HepG2 (cell line): ENCODE measurements at regions not wholly inside any gene's neighbourhood (a gene's known extent, or its start where the extent isn't known, plus 50 kb on each side); places are given as distances from the start of the nearest gene placed in this dataset.

Experiments used
- BORCS8-MEF2B ChIP-seq: sonication (generic); formaldehyde crosslinking; IDR thresholded peaks from 2 replicates; pipeline ENCODE4 v1.8.0; 2022; ENCODE audit warnings: mild to moderate bottlenecking, missing genetic modification reagents
- EP300 ChIP-seq, 3 experiments: sonication (generic) in 1 of 3; formaldehyde crosslinking in 1 of 3; IDR thresholded peaks; 2 replicates each; pipeline versions ENCODE4 v1.5.1 to v1.6.1; 2011 to 2020; ENCODE audit warnings: low read depth in 2 of 3, low read length in 2 of 3, borderline replicate concordance in 1 of 3, improper control_type of control experiment in 1 of 3, mild to moderate bottlenecking in 1 of 3, missing genetic modification reagents in 1 of 3, moderate library complexity in 1 of 3
- MXI1 ChIP-seq: IDR thresholded peaks from 3 replicates; pipeline ENCODE4 v1.6.1; 2012; ENCODE audit warnings: low read depth, low read length, inconsistent platforms, borderline replicate concordance
- NR2F6 ChIP-seq, 2 experiments: IDR thresholded peaks; 2 replicates each; pipeline ENCODE4 v1.6.1; 2016; ENCODE audit warnings: antibody characterized with exemption in 1 of 2, mild to moderate bottlenecking in 1 of 2
- PITX1 ChIP-seq: sonication (generic); formaldehyde crosslinking; IDR thresholded peaks from 2 replicates; pipeline ENCODE4 v1.5.1; 2020; ENCODE audit warnings: mild to moderate bottlenecking, missing genetic modification reagents
- PPARG ChIP-seq: conservative IDR thresholded peaks from 2 replicates; pipeline ENCODE4 v1.6.1; 2016; ENCODE audit warnings: missing biosample characterization, missing genetic modification reagents
- SOX13 ChIP-seq, 3 experiments: fragments of 450-650 bp in 1 of 3; sonication (generic) in 1 of 3; formaldehyde crosslinking in 1 of 3; IDR thresholded peaks in 2 of 3; conservative IDR thresholded peaks in 1 of 3; 2 replicates each; pipeline versions ENCODE4 v1.5.0 to v1.6.1; 2016 to 2020; ENCODE audit warnings: antibody characterized with exemption in 1 of 3, mild to moderate bottlenecking in 1 of 3, missing compliant biosample characterization in 1 of 3, missing genetic modification reagents in 1 of 3, moderate library complexity in 1 of 3
- TCF12 ChIP-seq, 2 experiments: fragments of 450-650 bp in 1 of 2; sonication (generic) in 1 of 2; formaldehyde crosslinking in 1 of 2; IDR thresholded peaks; 2 replicates each; pipeline versions ENCODE4 v1.6.1 to v1.8.0; 2017 to 2022; ENCODE audit warnings: antibody characterized with exemption in 1 of 2, mild to moderate bottlenecking in 1 of 2, missing genetic modification reagents in 1 of 2, moderate library complexity in 1 of 2
- TEAD3 ChIP-seq: optimal IDR thresholded peaks from 2 replicates; pipeline ENCODE3; 2016; ENCODE audit warnings: borderline replicate concordance
- TGIF2 ChIP-seq: IDR thresholded peaks from 2 replicates; pipeline ENCODE4 v1.6.1; 2016; ENCODE audit warnings: control low read depth, missing compliant biosample characterization
- ZFP36L1 ChIP-seq: sonication (generic); formaldehyde crosslinking; IDR thresholded peaks from 2 replicates; pipeline ENCODE4 v1.8.0; 2022; ENCODE audit warnings: mild to moderate bottlenecking, missing genetic modification reagents, moderate library complexity
- ZNF263 ChIP-seq: sonication (generic); formaldehyde crosslinking; IDR thresholded peaks from 2 replicates; pipeline ENCODE4 v1.4.0; 2020; ENCODE audit warnings: missing genetic modification reagents
- ZNF546 ChIP-seq: sonication (generic); formaldehyde crosslinking; conservative IDR thresholded peaks from 2 replicates; pipeline ENCODE4 v1.8.1; 2023; ENCODE audit warnings: mild to moderate bottlenecking, missing genetic modification reagents
- ZNF746 ChIP-seq: sonication (generic); formaldehyde crosslinking; IDR thresholded peaks from 2 replicates; pipeline ENCODE4 v1.8.0; 2022; ENCODE audit warnings: mild to moderate bottlenecking, missing genetic modification reagents
- ZNF768 ChIP-seq: sonication (generic); formaldehyde crosslinking; IDR thresholded peaks from 2 replicates; pipeline ENCODE4 v1.4.0; 2020; ENCODE audit warnings: missing genetic modification reagents
- TF ChIP-seq, protein P1 (sequence below): sonication (generic); formaldehyde crosslinking; IDR thresholded peaks from 2 replicates; pipeline ENCODE4 v1.5.1; 2020; ENCODE audit warnings: mild to moderate bottlenecking, moderate library complexity, missing genetic modification reagents
- TF ChIP-seq, protein P2 (sequence below): sonication (generic); formaldehyde crosslinking; IDR thresholded peaks from 2 replicates; pipeline ENCODE4 v1.4.0; 2020; ENCODE audit warnings: mild to moderate bottlenecking, missing genetic modification reagents

- TF ChIP-seq EP300 (IDR thresholded peaks at IDR 0.05; ENCODE audit: low read depth in 2 of 2, low read length in 2 of 2) (peak in 1 of 2 experiments; percentile 38; a peak in 1 of 4 replicates), EP300 (CRISPR knock-in tag; IDR thresholded peaks at IDR 0.05; ENCODE audit: borderline replicate concordance) (no peak), NR2F6 (IDR thresholded peaks at IDR 0.05) (no peak), NR2F6 (CRISPR knock-in tag; IDR thresholded peaks at IDR 0.05) (peak; percentile 31; the same call in 1 of the 2 replicates), TGIF2 (CRISPR knock-in tag) (0 out of 2 replicates have a peak, but pooled peaks have one; percentile 6), ZNF746 (CRISPR knock-in tag) (0 out of 2 replicates have a peak, but pooled peaks have one; percentile 31), MXI1 (no peak), ZNF546 (CRISPR knock-in tag) (no peak), ZNF768 (CRISPR knock-in tag) (peak; percentile 72; the same call in 1 of the 2 replicates), ZFP36L1 (CRISPR knock-in tag) (no peak), TEAD3 (CRISPR knock-in tag) (peak; percentile 78), SOX13 (IDR thresholded peaks at IDR 0.05) (no peak), SOX13 (CRISPR knock-in tag; conservative IDR thresholded peaks at IDR 0.05 in 1 of 2, IDR thresholded peaks at IDR 0.05 in 1 of 2) (peak in 1 of 2 experiments; percentile 52; a peak in 2 of 4 replicates), BORCS8-MEF2B (CRISPR knock-in tag) (0 out of 2 replicates have a peak, but pooled peaks have one; percentile 46), TCF12 (IDR thresholded peaks at IDR 0.05) (no peak), TCF12 (CRISPR knock-in tag; IDR thresholded peaks at IDR 0.05) (no peak), PPARG (CRISPR knock-in tag) (no peak), ZNF263 (peak; percentile 99), PITX1 (CRISPR knock-in tag) (peak; percentile 47; the same call in 1 of the 2 replicates)
- TF ChIP-seq, protein P1, sequence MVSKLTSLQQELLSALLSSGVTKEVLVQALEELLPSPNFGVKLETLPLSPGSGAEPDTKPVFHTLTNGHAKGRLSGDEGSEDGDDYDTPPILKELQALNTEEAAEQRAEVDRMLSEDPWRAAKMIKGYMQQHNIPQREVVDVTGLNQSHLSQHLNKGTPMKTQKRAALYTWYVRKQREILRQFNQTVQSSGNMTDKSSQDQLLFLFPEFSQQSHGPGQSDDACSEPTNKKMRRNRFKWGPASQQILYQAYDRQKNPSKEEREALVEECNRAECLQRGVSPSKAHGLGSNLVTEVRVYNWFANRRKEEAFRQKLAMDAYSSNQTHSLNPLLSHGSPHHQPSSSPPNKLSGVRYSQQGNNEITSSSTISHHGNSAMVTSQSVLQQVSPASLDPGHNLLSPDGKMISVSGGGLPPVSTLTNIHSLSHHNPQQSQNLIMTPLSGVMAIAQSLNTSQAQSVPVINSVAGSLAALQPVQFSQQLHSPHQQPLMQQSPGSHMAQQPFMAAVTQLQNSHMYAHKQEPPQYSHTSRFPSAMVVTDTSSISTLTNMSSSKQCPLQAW (CRISPR knock-in tag) = no peak
- TF ChIP-seq, protein P2, sequence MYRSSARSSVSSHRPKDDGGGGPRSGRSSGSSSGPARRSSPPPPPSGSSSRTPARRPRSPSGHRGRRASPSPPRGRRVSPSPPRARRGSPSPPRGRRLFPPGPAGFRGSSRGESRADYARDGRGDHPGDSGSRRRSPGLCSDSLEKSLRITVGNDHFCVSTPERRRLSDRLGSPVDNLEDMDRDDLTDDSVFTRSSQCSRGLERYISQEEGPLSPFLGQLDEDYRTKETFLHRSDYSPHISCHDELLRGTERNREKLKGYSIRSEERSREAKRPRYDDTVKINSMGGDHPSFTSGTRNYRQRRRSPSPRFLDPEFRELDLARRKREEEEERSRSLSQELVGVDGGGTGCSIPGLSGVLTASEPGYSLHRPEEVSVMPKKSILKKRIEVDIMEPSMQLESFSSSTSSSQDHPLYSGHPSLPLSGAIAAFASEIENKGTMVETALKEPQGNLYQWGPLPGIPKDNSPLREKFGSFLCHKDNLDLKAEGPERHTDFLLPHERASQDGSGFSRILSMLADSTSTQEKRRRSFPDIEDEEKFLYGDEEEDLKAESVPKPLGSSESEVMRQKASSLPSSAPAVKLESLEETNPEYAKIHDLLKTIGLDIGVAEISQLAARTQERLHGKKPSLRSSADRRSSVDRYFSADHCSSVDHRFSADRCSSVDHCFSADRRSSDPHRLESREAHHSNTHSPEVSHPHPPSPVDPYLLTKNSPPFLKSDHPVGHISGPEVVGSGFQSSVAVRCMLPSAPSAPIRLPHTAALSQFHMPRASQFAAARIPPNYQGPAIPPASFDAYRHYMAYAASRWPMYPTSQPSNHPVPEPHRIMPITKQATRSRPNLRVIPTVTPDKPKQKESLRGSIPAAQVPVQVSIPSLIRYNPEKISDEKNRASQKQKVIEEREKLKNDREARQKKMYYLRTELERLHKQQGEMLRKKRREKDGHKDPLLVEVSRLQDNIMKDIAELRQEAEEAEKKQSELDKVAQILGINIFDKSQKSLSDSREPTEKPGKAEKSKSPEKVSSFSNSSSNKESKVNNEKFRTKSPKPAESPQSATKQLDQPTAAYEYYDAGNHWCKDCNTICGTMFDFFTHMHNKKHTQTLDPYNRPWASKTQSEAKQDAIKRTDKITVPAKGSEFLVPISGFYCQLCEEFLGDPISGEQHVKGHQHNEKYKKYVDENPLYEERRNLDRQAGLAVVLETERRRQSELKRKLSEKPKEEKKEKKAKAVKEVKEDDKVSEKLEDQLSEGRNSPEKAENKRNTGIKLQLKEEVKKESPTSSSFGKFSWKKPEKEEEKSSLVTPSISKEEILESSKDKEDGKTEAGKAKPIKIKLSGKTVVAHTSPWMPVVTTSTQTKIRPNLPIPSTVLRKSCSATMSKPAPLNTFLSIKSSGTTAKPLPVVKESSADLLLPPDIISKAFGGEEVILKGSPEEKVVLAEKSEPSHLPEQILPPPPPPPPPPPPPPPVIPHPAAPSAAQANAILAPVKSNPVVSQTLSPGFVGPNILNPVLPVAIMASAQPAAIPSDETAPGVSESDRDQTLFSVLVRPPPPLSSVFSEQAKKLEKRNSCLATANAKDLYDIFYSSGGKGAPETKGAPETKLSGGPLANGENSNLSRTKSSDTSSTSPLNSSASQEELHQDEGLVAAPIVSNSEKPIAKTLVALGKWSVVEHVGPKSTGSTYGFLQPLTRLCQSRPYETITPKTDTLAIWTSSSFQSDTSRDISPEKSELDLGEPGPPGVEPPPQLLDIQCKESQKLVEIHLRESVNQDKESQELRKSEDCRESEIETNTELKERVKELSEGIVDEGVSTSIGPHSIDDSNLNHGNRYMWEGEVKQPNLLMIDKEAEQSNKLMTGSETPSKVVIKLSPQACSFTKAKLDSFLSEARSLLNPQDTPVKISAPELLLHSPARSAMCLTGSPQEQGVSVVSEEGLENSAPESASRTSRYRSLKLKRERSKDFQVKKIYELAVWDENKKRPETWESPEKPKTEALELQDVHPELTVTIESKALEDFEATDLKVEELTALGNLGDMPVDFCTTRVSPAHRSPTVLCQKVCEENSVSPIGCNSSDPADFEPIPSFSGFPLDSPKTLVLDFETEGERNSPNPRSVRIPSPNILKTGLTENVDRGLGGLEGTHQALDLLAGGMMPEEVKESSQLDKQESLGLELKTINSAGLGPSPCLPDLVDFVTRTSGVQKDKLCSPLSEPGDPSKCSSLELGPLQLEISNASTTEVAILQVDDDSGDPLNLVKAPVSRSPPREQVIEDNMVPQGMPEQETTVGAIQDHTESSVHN (CRISPR knock-in tag) = no peak
These were observed 454.9 kb downstream of the SOX9 start (continued) for GRCh38 chr17:72575542-72576233.
